ENCODE measurements at regions not wholly inside any gene's neighbourhood (a gene's known extent, or its start where the extent isn't known, plus 50 kb on each side); places are given as distances from the start of the nearest gene placed in this dataset.
"Not testable (repeated sequence)": the region's sequence is repeated elsewhere in the genome, so short reads cannot be mapped to it uniquely, and the experiment has no call there.

- ATAC-seq (ENCODE audit: low FRiP score in 2 of 2), result no peak
- H3K36me3 ChIP-seq, result no peaks in the 10 kb centered on the region
- H3K4me1 ChIP-seq, result no peaks in the 10 kb centered on the region
- H3K27me3 ChIP-seq, result no peaks in the 10 kb centered on the region
- H3K4me3 ChIP-seq, result no peak overlapping the region
- TF ChIP-seq EP300 (IDR thresholded peaks at IDR 0.05), result no peak
- TF ChIP-seq POLR2A (IDR thresholded peaks at IDR 0.05), result no peak
- no peak for TF ChIP-seq POLR2AphosphoS5 (IDR thresholded peaks at IDR 0.05)
- TF ChIP-seq CTCF (IDR thresholded peaks at IDR 0.05), result no peak
- 68 to 98% methylated on average over 2 of the region's 2 CpGs for WGBS, 2 donors
- no peak for DNase-seq
- no peak overlapping the region for H3K27ac ChIP-seq
- H3K9me3 ChIP-seq, result no peaks in the 10 kb centered on the region
These were observed 198.3 kb upstream of the STAC start for GRCh38 chr3:36182024-36182423.

- not testable (repeated sequence) for H3K36me3 ChIP-seq; H3K4me1 ChIP-seq; H3K27me3 ChIP-seq; H3K9me3 ChIP-seq; ATAC-seq (ENCODE audit: low FRiP score in 2 of 2); DNase-seq; H3K4me3 ChIP-seq; H3K27ac ChIP-seq
- WGBS, 2 donors, result 80 to 85% methylated on average over 2 of the region's 2 CpGs
These were observed 193.1 kb upstream of the STAC start for GRCh38 chr3:36187197-36187596.

- Histone ChIP-seq H3K27ac (no peak overlapping the region), H3K4me1 (no peaks in the 10 kb centered on the region), H3K4me3 (no peak overlapping the region), H3K27me3 (no peaks in the 10 kb centered on the region), H3K36me3 (no peaks in the 10 kb centered on the region), H3K9me3 (no peaks in the 10 kb centered on the region)
- ATAC-seq (ENCODE audit: low FRiP score in 2 of 2) (no peak), DNase-seq (no peak)
- no peak for TF ChIP-seq CTCF (IDR thresholded peaks at IDR 0.05)
- TF ChIP-seq EP300 (IDR thresholded peaks at IDR 0.05), result no peak
- no peak for TF ChIP-seq POLR2AphosphoS5 (IDR thresholded peaks at IDR 0.05)
- no peak for TF ChIP-seq POLR2A (IDR thresholded peaks at IDR 0.05)
These were observed 187.4 kb upstream of the STAC start for GRCh38 chr3:36192901-36193300.

GRCh38 chr3:36193448-36193847 lies 186.9 kb upstream of the STAC start:
- no peaks in the 10 kb centered on the region for H3K27me3 ChIP-seq
- H3K27ac ChIP-seq, result no peak overlapping the region
- no peak overlapping the region for H3K4me3 ChIP-seq
- no peaks in the 10 kb centered on the region for H3K4me1 ChIP-seq
- no peak for ATAC-seq (ENCODE audit: low FRiP score in 2 of 2)
- no peaks in the 10 kb centered on the region for H3K9me3 ChIP-seq
- H3K36me3 ChIP-seq, result no peaks in the 10 kb centered on the region
- no peak for DNase-seq
- 19 to 30% methylated on average over 2 of the region's 2 CpGs for WGBS, 2 donors
- TF ChIP-seq POLR2AphosphoS5 (IDR thresholded peaks at IDR 0.05) (peak in 1 of 2 donors; percentile 10), CTCF (IDR thresholded peaks at IDR 0.05) (no peak), EP300 (IDR thresholded peaks at IDR 0.05) (peak in 2 of 4 donors; percentile 28 to 58), POLR2A (IDR thresholded peaks at IDR 0.05) (no peak)

- ATAC-seq (ENCODE audit: low FRiP score in 2 of 2) (no peak), DNase-seq (no peak)
- no peak overlapping the region for H3K27ac ChIP-seq
- no peaks in the 10 kb centered on the region for H3K27me3 ChIP-seq
- no peaks in the 10 kb centered on the region for H3K4me1 ChIP-seq
- no peaks in the 10 kb centered on the region for H3K9me3 ChIP-seq
- H3K36me3 ChIP-seq, result no peaks in the 10 kb centered on the region
- TF ChIP-seq POLR2A (IDR thresholded peaks at IDR 0.05) (no peak), CTCF (IDR thresholded peaks at IDR 0.05) (no peak), POLR2AphosphoS5 (IDR thresholded peaks at IDR 0.05) (no peak), EP300 (IDR thresholded peaks at IDR 0.05) (no peak)
- H3K4me3 ChIP-seq, result no peak overlapping the region
These were observed 184.2 kb upstream of the STAC start for GRCh38 chr3:36196058-36196457.

Measured in upper lobe of left lung (tissue), 6 donors.